ELF-1 (cell line): ENCODE measurements at regions not wholly inside any gene's neighbourhood (a gene's known extent, or its start where the extent isn't known, plus 50 kb on each side); places are given as distances from the start of the nearest gene placed in this dataset.

Experiments
- DNase-seq: peaks from one replicate; pipeline ENCODE4 v3.0.0-alpha.2; 2016; ENCODE audit warnings: low read depth, low spot score

DNA sequence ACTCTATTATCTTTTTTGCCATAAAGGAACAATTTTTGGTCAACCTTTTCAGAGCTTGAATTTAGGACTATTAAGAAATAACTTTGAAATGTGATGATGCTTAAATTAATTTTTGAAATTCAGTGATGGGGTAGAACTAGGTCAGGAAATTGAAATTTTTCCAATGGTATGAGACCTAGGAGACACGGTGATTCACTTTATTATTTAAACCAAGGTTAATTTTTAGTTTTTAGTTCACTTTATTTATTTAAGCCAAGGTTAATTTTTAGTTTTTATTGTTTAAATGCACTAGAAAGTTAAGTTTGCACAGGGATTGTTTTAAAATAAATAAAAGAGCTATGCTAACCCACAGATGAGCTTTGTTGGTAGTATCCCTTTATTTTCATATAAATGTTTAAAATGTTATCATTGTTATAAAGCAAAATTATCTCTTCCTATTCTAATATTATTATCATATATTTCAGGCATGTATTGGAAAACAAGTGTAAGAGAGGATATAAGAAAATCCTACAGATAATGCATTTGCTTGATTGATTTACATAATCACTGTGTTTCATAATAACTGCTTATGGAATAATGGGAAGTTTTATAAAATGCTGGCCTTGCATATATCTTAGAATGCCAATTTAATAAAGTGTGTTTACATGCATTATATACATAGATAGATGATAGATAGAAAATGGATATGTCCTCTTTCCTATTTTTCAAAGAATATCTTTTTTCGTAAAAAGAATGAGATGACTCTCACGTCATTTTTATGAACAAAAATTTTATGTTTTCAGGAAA, 163.6 kb downstream of the HGF start:
- no peak for DNase-seq

- DNase-seq, result no peak
These were observed 164.4 kb downstream of the HGF start for GRCh38 chr7:81605493-81605892.

GRCh38 chr7:81604808-81605174, 165.1 kb downstream of the HGF start:
- DNase-seq, result no peak

- no peak for DNase-seq
These were observed 165.6 kb downstream of the HGF start for GRCh38 chr7:81604075-81604807.

DNA sequence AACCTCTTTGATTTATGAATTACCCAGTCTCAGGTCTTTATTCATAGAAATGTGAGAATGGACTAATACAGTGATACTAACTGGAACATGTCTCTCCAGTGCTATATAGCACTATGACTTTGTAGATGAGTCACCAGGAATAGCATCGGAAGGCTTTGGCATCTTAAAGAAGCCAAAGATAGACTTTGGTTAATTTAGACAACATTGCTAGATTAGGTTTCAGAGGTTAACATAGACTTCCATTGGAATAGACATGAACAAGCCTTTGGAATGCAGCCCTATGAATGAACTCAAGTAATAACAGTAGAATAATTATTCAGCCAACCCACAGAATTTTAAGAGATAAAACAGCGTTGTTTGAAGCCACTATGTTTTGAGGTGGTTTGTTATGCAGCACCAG, 169.2 kb downstream of the HGF start:
- no peak for DNase-seq

DNA sequence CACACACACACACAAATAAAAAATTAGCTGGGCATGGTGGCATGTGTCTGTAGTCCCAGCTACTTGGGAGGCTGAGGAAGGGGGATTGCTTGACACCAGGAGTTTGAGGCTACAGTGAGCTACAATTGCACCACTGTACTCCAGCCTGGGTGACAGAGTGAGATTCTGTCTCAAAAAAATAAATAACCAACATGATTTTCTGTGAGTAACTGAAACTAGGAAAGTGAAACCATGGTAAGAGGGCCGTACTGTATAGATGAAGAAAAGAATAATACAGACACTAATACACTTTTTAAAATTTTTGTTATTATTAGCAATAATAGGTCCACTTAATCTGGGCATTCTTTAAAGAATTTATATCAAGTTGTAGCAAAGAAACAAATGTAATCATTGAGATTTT, 170.9 kb downstream of the HGF start:
- DNase-seq, result no peak

- no peak for DNase-seq
These were observed 175.1 kb downstream of the HGF start for GRCh38 chr7:81594767-81595166.

GRCh38 chr7:81590131-81590530, 179.7 kb downstream of the HGF start:
- DNase-seq, result no peak

DNA sequence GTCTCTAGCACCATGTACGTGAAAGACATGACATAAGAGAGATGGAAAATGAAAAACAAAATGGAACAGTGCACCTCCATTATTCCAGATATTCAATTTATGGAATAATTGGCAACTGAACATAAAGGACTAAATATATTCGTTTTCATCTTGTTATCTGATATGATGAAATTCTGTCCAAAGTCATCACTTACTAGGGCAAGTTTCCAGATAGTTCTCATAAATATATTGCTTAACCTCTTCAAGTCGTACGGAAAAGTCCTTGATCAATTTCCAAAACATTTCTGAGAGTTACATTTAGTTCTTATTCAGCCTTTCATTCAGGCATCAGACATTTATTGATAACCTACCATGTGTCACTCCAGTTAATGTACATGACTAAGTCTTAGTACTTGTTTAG, 185.2 kb downstream of the HGF start:
- no peak for DNase-seq

DNA sequence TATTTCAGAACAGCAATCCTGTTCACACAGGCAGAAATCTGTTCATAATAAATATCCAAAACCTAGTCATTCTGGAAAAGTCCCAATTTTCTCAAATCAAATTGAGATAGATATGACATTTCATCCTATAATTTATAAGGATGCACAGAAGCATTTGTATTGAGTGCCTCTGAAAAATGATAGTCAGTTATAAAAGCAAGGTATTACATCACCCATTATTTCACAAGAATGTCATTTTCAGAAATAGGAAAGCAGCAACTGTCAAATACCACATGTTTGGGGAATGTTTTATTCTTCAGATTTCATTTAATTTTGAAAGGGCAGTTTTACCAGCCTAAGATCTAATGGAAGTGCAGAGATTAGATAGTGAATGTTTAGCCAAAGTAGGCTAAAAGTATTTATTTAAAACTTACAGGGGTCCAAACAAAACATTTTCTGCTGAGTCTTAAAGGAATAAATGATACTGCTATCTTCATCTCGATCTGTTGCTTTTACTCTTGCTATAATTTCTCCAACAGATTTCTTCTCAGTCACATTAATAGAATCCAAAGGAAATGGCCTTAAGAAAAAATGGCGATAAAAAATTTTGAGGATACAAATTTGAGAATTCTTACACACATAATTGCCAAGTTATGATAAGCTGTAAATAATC, 185.8 kb downstream of the HGF start:
- DNase-seq, result no peak

- no peak for DNase-seq
These were observed 186.8 kb downstream of the HGF start for GRCh38 chr7:81583090-81583489.

- DNase-seq, result no peak
These were observed 192.1 kb downstream of the HGF start for GRCh38 chr7:81577642-81578340.

GRCh38 chr7:81574723-81575326, 195.0 kb downstream of the HGF start:
- no peak for DNase-seq

GRCh38 chr7:81573932-81574331, 195.9 kb downstream of the HGF start:
- DNase-seq, result no peak

GRCh38 chr7:81573128-81573527, 196.7 kb downstream of the HGF start:
- no peak for DNase-seq

GRCh38 chr7:81562581-81562980, 207.3 kb downstream of the HGF start:
- DNase-seq, result no peak

- no peak for DNase-seq
These were observed 209.1 kb downstream of the HGF start for GRCh38 chr7:81560708-81561107.

GRCh38 chr7:81549484-81550016, 220.3 kb downstream of the HGF start:
- DNase-seq, result no peak

DNA sequence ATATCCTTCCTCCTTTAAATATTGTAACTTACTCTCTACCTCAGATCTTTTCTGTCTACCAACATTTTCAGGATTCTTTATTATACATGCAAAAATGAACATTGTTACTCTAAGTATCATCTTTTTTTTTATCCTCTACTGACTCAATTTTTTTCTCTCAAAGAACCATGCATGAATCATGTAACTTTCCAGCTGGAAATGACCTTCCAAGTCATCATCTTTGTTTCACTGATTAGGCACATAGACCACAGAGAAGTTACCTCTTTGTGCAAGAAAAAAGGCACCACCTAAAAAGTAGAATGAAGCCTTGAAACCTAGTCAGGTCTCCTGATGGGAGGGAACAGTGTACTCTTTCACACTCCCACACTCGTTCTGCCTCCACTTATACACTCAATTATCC, 234.9 kb downstream of the HGF start:
- no peak for DNase-seq

DNA sequence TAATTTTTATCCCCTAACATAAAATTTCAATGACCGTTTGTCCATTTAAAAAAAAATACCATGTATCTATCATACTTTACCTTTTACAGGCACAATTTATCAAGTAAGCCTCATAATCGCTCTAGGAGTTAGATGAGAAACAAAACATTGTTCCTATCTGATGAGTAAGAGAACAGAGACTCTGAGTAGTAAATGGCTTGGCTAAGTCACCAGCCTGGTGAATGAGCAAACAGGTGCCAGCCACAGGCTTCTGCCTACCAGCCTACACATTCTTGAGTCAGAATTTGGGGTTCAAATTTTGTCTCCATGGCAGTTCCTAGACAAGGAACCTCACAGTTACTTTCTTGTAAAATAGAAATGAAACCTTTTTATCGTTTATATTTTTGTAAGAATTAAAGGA, 235.4 kb downstream of the HGF start:
- no peak for DNase-seq

DNA sequence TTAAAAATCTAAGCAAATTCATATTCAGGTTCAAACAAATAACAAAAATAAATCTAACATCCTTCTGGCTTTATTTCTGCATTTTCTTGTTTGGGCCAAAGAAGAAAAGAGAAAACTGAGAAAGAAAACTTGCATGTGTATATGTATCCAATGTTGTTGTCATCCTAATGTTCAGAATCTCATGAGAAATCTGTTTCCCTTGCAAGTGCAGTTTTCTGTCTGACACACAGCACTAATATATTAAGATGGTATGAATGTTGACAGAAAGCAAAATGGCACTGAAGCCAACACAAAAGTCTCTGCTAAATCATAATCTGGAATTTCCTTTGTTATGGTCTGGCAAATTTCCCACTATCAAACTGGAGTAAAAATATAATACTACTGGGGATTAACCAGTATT, 235.9 kb downstream of the HGF start:
- no peak for DNase-seq

DNA sequence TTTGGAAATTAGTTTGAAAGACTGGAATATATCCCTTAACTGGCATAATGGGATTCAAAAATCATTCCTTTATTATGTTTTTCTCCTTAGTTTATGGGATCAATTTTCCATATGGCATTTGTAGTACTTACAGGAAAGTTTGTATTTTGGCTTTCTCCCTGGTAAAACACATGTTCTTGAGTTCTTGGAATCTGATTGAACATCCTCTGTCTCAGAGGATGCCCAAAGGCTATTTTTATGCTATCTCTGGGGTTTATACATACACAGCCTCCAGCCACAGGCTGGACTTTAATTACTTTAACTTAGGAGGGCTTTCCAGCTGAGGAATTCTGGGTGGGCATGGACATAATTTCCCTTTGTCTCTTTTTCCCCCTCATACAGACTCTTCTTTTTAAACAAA, 236.4 kb downstream of the HGF start:
- DNase-seq, result no peak
